ENCODE measurements at regions not wholly inside any gene's neighbourhood (a gene's known extent, or its start where the extent isn't known, plus 50 kb on each side); places are given as distances from the start of the nearest gene placed in this dataset.
A peak's percentile ranks its signal among the peaks of the same experiment; 100 is the strongest.

DNA sequence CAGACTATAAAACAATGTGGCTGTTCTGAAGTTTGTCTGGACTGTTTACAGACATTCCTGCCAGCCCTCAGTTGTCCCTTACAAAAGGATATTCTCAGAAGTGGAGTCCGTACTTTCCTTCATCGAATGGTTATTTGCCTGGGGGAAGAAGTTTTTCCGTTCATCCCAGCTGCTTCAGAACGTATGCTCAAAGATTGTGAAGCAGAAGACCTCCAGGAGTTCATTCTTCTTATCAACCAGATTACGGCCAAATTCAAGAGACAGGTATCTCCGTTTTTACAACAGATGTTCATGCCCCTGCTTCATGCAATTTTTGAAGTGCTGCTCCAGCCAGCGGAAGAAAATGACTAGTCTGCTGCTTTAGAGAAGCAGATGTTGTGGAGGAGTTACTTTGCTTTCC is 174.3 kb upstream of the NUPR2 start (continued):
- no peak for TF ChIP-seq TAF1 (IDR thresholded peaks at IDR 0.05; ENCODE audit: borderline replicate concordance, low read depth, low read length)

DNA sequence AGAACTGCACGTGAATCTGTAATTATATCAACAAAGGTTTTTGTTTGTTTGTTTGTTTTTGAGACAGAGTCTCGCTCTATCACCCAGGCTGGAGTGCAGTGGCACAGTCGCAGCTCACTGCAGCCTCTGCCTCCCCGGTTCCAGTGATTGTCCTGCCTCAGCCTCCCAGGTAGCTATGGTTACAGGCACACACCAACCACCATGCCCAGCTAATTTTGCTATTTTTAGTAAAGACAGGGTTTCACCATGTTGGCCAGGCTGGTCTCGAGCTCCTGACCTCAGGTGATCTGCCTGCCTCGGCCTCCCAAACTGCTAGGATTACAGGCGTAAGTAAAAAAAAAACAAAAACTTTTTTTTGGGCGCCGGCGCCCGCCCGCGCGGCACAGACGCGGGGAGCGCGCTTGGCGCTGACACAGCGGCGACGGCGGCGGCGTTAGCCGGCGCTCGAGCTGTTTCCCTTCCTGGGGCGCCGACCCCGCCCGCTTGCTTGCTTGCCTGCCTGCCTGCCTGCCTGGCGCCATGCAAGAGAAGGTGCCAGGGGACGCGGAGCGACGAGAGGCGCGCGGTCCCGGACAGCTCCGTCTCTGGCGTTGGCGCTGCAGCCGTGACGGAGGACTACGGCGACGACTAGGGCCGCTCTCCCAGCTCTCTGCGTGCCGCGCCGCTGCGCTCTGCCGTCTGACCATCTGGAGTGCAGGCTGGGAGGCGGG is 171.4 kb upstream of the NUPR2 start:
- no peak overlapping the region for H2AFZ ChIP-seq (ENCODE audit: low read depth)
- peak overlapping the region; percentile 33 to 42 for H3K4me3 ChIP-seq (ENCODE audit: low read depth in 2 of 2, low read length in 1 of 2)
- ChIA-PET POLR2A (no interaction called here), CTCF (interaction anchor here (0.6 to 0.7 kb wide), 2 partner anchors 9 to 11 kb away, joined by 3 read pairs; no protein-coding TSS in a partner anchor)
- H3K27ac ChIP-seq (ENCODE audit: low read depth in 2 of 2, low read length in 1 of 2), result no peak overlapping the region
- no peaks in the 10 kb centered on the region for H3K9me3 ChIP-seq
- H3K9me2 ChIP-seq, result no peaks in the 10 kb centered on the region
- TF ChIP-seq CTCF (IDR thresholded peaks at IDR 0.05) (no peak), RFX5 (IDR thresholded peaks at IDR 0.05; ENCODE audit: low read length) (no peak), TAF1 (IDR thresholded peaks at IDR 0.05; ENCODE audit: borderline replicate concordance, low read depth, low read length) (no peak)
- H3K9ac ChIP-seq, result no peak overlapping the region
- no peaks in the 10 kb centered on the region for H4K20me1 ChIP-seq (ENCODE audit: insufficient read depth)
- H3K79me2 ChIP-seq (ENCODE audit: insufficient read depth), result no peaks in the 10 kb centered on the region
- H3K4me1 ChIP-seq (ENCODE audit: control insufficient read depth in 1 of 2, insufficient read depth in 2 of 2, low read depth in 1 of 2, low read length in 1 of 2), result no peaks in the 10 kb centered on the region
- H3K4me2 ChIP-seq, result peak overlapping the region; percentile 43; the same call in 1 of the 2 replicates
- DNase-seq, result peak; percentile 68
- WGBS (ENCODE audit: low lambda C conversion rate), result 12% methylated on average over 47 of the region's 57 CpGs
- H3F3A ChIP-seq (replicated peaks; ENCODE audit: insufficient read depth), result no peaks in the 10 kb centered on the region
- H3K27me3 ChIP-seq (ENCODE audit: insufficient read depth), result no peaks in the 10 kb centered on the region
- no peaks in the 10 kb centered on the region for H3K36me3 ChIP-seq (replicated peaks in 1 of 2; ENCODE audit: control insufficient read depth in 1 of 2, insufficient read depth in 2 of 2, low read length in 1 of 2)

DNA sequence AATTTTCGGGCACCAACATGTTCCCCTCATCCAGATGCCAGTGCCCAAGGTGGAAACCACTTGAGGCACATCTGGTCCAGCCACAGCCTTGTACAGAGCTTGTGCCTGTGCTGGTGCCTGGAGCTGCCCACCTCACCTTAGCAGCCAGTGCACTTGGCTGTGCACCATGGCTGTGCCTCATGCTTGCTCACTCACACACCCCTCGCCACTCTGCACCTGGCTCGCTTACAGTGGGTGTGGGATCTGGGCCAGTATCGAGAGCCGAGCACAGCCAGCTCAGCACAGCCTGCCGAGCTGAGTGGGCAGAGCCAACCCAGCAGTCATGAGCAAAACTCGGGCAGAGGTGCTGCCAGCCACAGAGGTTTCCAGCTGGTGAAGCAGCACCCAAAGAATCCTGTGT is 139.9 kb upstream of the NUPR2 start:
- no peaks in the 10 kb centered on the region for H3K36me3 ChIP-seq (replicated peaks in 1 of 2; ENCODE audit: control insufficient read depth in 1 of 2, insufficient read depth in 2 of 2, low read length in 1 of 2)
- no peak overlapping the region for H3K9ac ChIP-seq
- no peak overlapping the region for H3K4me3 ChIP-seq (ENCODE audit: low read depth in 2 of 2, low read length in 1 of 2)
- no peaks in the 10 kb centered on the region for H3K27me3 ChIP-seq (ENCODE audit: insufficient read depth)
- TF ChIP-seq, protein P1, sequence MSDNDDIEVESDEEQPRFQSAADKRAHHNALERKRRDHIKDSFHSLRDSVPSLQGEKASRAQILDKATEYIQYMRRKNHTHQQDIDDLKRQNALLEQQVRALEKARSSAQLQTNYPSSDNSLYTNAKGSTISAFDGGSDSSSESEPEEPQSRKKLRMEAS (IDR thresholded peaks at IDR 0.05; ENCODE audit: low read depth), result no peak
- H2AFZ ChIP-seq (ENCODE audit: low read depth), result no peak overlapping the region
- no peaks in the 10 kb centered on the region for H3K9me2 ChIP-seq
- no peaks in the 10 kb centered on the region for H4K20me1 ChIP-seq (ENCODE audit: insufficient read depth)
- whole genome bisulfite sequencing (ENCODE audit: low lambda C conversion rate), result 0% methylated on average over 7 of the region's 7 CpGs
- ChIA-PET CTCF (no interaction called here), POLR2A (no interaction called here)
- H3K9me3 ChIP-seq, result no peaks in the 10 kb centered on the region
- no peaks in the 10 kb centered on the region for H3F3A ChIP-seq (replicated peaks; ENCODE audit: insufficient read depth)
- H3K27ac ChIP-seq (ENCODE audit: low read depth in 2 of 2, low read length in 1 of 2), result no peak overlapping the region
- DNase-seq, result no peak
- H3K79me2 ChIP-seq (ENCODE audit: insufficient read depth), result no peaks in the 10 kb centered on the region
- H3K4me2 ChIP-seq, result no peak overlapping the region
- H3K4me1 ChIP-seq (ENCODE audit: control insufficient read depth in 1 of 2, insufficient read depth in 2 of 2, low read depth in 1 of 2, low read length in 1 of 2), result no peaks in the 10 kb centered on the region

GRCh38 chr7:56250135-56250534 is 133.9 kb upstream of the NUPR2 start:
- no peaks in the 10 kb centered on the region for H3K36me3 ChIP-seq (replicated peaks in 1 of 2; ENCODE audit: control insufficient read depth in 1 of 2, insufficient read depth in 2 of 2, low read length in 1 of 2)

More at GRCh38 chr7:56250135-56250534, 133.9 kb upstream of the NUPR2 start:
- H3K9me3 ChIP-seq, result no peaks in the 10 kb centered on the region
- no peaks in the 10 kb centered on the region for H4K20me1 ChIP-seq (ENCODE audit: insufficient read depth)
- H3F3A ChIP-seq (replicated peaks; ENCODE audit: insufficient read depth), result no peaks in the 10 kb centered on the region
- no peak for DNase-seq
- TF ChIP-seq POLR2AphosphoS5 (IDR thresholded peaks at IDR 0.05; ENCODE audit: low read depth, low read length) (no peak), NRF1 (IDR thresholded peaks at IDR 0.05; ENCODE audit: low read depth, low read length) (no peak), TAF1 (IDR thresholded peaks at IDR 0.05; ENCODE audit: borderline replicate concordance, low read depth, low read length) (no peak), TCF12 (IDR thresholded peaks at IDR 0.05) (no peak), SMC3 (IDR thresholded peaks at IDR 0.05; ENCODE audit: low read depth, low read length) (no peak)
- TF ChIP-seq, protein P2, sequence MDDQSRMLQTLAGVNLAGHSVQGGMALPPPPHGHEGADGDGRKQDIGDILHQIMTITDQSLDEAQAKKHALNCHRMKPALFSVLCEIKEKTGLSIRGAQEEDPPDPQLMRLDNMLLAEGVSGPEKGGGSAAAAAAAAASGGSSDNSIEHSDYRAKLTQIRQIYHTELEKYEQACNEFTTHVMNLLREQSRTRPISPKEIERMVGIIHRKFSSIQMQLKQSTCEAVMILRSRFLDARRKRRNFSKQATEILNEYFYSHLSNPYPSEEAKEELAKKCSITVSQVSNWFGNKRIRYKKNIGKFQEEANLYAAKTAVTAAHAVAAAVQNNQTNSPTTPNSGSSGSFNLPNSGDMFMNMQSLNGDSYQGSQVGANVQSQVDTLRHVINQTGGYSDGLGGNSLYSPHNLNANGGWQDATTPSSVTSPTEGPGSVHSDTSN (IDR thresholded peaks at IDR 0.05), result no peak
- H3K79me2 ChIP-seq (ENCODE audit: insufficient read depth), result no peaks in the 10 kb centered on the region
- H3K27ac ChIP-seq (ENCODE audit: low read depth in 2 of 2, low read length in 1 of 2), result no peak overlapping the region
- ChIA-PET CTCF (no interaction called here), POLR2A (no interaction called here)
- H3K4me3 ChIP-seq (ENCODE audit: low read depth in 2 of 2, low read length in 1 of 2), result no peak overlapping the region
- H3K4me1 ChIP-seq (ENCODE audit: control insufficient read depth in 1 of 2, insufficient read depth in 2 of 2, low read depth in 1 of 2, low read length in 1 of 2), result no peaks in the 10 kb centered on the region
- no peak overlapping the region for H3K4me2 ChIP-seq
- no peaks in the 10 kb centered on the region for H3K9me2 ChIP-seq
- no peak overlapping the region for H3K9ac ChIP-seq
- H3K27me3 ChIP-seq (ENCODE audit: insufficient read depth), result no peaks in the 10 kb centered on the region
- H2AFZ ChIP-seq (ENCODE audit: low read depth), result no peak overlapping the region
- 7% methylated on average over 3 of the region's 3 CpGs for WGBS (ENCODE audit: low lambda C conversion rate)

Data from SK-N-SH (cell line).